Stimulated activated CD4-positive, alpha-beta T cell treated with anti-CD3 and anti-CD28 coated beads, Interleukin-2, amount 100 ng/mL, for 24 hours (primary cell): ENCODE measurements at regions not wholly inside any gene's neighbourhood (a gene's known extent, or its start where the extent isn't known, plus 50 kb on each side); places are given as distances from the start of the nearest gene placed in this dataset.
"Not testable (repeated sequence)": the region's sequence is repeated elsewhere in the genome, so short reads cannot be mapped to it uniquely, and the experiment has no call there.

ENCODE experiments used
- DNase-seq, 2 donors: peaks; one replicate each; pipeline ENCODE4 v3.0.0-alpha.2; 2020

DNA sequence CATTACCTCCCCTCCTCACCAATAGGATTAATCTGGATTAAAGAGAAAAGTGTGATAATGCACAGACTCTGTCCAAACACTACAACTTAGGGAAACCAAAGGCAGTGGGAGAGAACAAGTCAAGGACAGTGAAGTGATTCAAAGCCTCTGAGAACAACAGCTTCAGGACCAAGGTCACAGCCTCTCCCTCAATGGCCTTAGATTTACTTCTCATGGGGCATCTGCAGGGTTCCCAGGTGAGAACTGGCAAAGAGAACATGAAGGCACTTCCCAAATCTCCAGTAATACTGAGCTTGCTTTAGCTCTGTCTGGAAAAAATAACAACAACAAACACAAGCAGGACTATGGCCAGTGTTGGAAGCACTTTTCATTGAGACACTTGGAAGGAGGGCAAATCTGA lies 99.8 kb upstream of the GOLGA6L22 start:
- not testable (repeated sequence) for DNase-seq

DNA sequence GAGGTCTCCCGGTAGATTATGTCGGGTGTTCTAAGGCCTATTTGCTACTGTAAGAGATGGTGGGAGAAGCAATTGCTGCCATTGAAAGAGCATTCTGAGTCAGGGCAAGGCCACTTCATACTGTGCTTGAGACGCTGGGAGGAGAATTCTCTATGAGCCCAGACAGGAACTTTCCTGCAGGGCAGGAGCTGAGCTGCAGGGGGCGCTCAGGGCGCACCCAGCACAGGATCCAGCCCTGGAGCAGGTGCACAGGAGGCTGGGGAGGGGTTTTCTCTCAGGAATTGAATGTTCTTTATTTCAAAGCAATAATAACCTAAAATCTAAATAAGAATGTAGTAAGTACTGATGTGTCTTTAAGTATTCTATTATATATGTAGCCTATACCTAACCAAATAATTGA lies 99.1 kb upstream of the GOLGA6L22 start:
- DNase-seq, result peak in 1 of 2 donors; percentile 13

DNA sequence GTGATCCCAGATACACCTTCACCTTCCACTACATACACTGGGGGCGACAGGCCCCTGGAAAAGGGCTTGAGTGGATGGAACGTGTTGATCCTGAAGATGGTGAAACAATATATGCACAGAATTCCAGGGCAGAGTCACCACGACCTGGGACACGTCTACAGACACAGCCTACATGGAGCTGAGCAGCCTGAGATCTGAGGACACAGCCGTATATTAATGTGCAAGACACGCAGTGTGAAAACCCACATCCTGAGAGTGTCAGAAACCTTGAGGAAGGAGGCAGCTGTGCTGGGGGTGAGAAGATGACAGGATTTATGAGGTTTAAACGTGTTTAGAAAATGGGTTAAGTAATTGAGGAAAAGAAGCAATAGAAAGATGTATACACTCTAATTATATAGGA lies 98.0 kb upstream of the GOLGA6L22 start:
- DNase-seq, result not testable (repeated sequence)

DNA sequence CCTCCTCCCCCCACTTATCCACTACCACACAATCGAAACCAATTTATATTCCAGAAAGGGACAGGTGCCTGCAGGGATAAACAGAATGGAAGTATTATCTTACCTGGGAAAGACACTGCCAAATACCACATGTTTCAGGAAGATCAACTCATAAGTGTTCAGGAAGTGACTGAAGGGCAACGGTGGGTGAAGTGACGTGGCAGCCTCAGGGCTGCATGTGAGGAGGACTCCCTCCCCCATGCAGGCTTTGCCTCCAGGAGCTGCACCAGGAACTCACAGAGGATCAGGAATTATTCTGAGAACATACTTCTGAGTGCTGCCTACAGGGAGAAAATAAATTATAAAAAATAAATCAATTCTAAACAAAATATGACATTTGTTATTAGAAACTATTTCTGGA lies 96.2 kb upstream of the GOLGA6L22 start:
- not testable (repeated sequence) for DNase-seq

DNA sequence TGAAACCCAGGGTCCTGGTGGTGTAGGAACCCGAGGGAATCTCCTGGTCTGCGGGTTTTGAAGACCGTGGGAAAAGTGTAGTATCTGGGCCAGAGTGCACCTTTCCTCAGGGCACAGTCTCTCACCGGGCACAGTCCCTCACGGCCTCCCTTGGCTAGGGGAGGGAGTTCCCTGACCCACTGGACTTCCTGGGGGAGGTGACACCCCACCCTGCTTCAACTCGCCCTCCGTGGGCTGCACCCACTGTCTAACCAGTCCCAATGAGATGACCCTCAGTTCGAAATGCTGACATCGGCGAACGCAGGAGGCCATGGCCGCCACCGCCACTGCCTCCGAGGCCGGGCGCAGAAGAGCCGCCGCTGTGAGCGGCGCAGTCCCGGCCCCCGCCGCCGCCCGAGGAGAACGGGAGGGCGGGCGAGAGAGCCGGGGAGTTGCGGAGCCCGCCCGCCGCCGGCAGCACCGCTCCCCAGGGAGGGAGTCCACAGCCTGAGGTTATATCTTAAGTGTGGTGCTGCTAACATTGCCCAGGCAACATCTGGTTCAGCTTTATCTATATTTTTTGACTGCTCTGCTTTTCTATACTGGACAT lies 87.4 kb upstream of the GOLGA6L22 start:
- not testable (repeated sequence) for DNase-seq

DNA sequence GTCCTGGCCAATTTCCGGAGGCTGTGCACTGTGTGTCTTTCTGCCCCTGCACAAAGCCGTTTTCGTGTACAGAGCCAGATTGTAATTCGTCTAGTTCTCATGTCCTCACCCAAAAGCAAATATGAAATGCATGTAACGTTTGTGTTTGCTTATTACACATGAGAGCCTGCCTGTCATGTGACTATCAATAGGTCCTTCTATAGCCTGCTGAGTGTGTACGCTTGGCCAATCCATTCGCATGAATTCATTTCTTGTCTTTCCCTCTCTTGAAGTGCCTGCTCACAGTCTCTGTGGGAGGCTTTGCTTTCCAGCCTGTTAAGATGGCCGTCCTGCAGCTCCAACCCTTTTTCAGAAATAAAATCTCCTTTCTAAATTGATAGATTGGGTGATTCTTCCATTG lies 84.2 kb upstream of the GOLGA6L22 start:
- DNase-seq, result not testable (repeated sequence)

DNA sequence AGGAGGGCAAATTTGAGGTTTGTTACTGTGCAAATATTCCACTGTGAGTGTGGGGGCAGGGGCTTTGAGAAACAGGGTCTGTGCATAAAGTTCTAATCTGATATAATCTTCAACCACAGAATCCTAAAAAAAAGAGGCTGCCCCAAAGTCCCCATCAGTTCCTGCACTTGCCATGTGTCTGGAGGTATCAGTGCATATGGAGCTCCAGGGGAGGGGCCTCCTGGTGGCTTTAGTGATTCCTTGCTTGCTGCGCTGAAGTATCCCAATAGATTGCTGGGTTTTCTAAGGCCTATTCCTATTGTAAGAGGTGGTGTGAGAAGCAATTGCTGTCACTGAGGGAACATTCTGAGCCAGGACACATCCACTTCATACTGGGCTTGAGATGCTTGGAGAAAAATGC lies 82.9 kb upstream of the GOLGA6L22 start:
- not testable (repeated sequence) for DNase-seq

DNA sequence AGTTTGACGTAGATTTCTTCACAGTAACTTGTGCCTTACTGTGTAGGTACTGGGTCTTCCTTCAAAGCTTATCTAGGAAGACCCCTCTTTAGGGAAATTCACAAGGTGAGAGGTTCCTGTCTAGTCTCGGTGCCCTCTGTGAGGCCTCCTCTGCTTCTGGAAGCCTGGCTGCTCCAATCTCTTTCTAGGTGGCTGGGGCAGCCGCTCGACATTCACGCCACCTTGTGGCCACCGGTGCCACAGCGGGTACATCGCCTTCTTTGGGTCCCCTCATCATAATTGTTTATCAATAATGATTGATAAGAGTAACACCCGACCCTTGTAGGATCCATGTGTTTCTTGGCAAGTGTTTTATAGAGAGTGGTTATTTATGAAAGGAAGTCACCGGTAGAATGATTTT lies 80.8 kb upstream of the GOLGA6L22 start:
- DNase-seq, result not testable (repeated sequence)

DNA sequence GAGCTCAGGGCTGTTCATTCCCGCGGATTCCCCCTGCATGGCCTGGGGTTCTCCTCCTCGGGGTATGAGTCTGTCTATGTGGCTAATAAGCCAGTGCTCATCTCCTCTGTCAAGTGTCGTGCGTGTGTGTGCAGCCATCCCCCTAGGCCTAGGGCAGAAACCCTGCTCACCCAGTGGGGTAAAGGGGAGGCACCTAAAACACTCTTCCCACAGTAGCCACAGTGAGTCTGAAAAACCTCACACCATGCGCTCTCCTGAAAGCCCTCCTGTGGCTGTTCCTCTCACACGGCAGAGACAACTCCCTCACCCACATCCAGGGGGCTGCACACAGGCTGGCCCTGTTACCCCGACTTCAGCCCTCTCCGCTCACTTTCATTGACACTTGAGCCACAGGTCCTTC lies 71.0 kb upstream of the GOLGA6L22 start:
- DNase-seq, result not testable (repeated sequence)

DNA sequence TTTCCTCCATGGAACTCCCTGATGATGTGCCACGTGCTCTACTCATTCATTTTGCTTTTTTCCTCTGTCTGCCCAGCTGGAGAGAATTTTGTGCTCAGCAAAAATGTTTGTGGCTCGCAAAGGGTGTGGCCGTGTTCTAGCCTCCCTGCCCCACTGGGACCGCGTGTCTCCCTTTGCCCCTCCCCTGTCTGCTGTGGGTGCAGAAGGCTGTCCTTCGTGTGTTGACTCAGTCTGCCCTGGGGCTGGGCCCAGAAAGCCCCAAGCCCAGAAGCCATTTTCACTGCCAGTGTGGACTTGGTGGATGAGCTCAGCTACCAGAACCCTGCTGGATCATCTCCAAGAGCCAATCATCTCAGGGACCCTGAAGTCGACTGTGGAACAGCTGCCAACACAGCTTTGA lies 70.3 kb upstream of the GOLGA6L22 start:
- DNase-seq, result not testable (repeated sequence)

DNA sequence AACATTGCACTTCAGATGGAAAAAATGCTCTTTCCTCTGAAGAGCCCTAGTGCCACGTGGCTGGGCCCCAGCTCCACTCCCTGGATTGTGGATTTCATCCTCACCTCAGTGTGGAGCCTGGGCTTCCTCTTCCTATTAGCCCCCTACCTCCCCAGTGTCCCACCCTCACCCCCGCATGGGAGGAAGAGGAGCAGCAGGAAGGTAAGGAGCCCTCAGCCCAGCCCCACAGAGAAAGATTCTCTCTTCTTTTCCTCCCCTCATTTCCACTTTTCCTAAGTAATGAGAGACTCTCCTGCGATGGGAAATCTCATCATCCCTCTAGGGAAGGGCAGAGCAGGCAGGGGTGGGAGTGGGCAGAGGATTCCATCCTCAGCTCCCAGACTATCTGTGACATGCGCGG lies 57.5 kb upstream of the GOLGA6L22 start:
- DNase-seq, result not testable (repeated sequence)

DNA sequence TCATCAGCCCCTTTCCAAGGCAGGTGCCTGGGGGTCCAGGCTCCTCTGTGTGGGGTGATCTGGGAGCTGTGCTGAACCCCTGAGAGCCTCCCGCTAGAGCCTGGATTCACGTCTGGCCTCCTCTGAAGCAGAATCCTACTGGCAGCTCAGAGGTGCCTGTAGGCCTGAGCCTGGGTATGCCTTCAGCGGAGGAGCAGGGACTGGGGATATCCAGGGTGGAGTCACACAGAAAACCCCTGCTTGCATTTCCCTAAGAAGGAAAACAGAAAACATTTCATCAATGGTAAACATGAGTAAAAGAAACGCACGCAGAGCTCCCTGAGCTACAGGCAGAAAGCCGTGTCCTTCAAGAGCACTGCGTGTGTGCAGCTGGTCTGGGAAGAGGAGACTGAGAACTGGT lies 57.0 kb upstream of the GOLGA6L22 start:
- DNase-seq, result not testable (repeated sequence)

DNA sequence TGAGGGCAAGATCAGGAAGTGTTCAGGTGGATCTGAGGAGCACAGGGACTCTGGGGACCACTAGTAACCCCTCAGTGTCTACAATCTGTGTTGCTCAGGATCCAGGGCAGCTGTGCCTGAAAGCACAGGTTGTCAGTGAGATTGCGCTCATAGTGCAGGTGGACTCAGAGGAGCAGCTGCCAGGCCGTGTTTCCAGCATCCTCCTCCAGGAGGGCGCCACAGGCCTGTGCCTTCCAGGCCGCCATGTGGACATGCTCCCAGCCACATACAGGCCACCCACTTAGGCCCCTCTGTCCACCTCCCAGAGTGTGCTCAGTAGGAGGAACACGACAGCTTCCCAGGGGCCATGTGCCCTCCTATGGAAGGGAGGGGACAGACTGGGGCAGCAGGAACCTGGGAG lies 52.9 kb upstream of the GOLGA6L22 start:
- not testable (repeated sequence) for DNase-seq
